IPS DF 6.9 (cell line): ENCODE measurements at regions not wholly inside any gene's neighbourhood (a gene's known extent, or its start where the extent isn't known, plus 50 kb on each side); places are given as distances from the start of the nearest gene placed in this dataset.

ENCODE experiments used
- DNase-seq: peaks from one replicate; pipeline ENCODE4 v3.0.0-alpha.2; 2013; ENCODE audit warnings: low read depth, low spot score
- H3K27ac ChIP-seq: one replicate; pipeline ENCODE4 v1.5.1; 2013; ENCODE audit warnings: low read length, control low read depth
- H3K27me3 ChIP-seq: 2 replicates; pipeline ENCODE4 v1.6.1; 2013; ENCODE audit warnings: mild to moderate bottlenecking, low read length; ENCODE audit not compliant: control insufficient read depth, insufficient read depth
- H3K36me3 ChIP-seq: 2 replicates; pipeline ENCODE4 v1.6.1; 2013; ENCODE audit warnings: low read length; ENCODE audit not compliant: control insufficient read depth, insufficient read depth
- H3K4me1 ChIP-seq: 2 replicates; pipeline ENCODE4 v1.6.1; 2013; ENCODE audit warnings: low read length; ENCODE audit not compliant: control insufficient read depth, insufficient read depth
- H3K4me3 ChIP-seq: 2 replicates; pipeline ENCODE4 v1.5.1; 2013; ENCODE audit warnings: mild to moderate bottlenecking, low read length
- H3K9me3 ChIP-seq: 2 replicates; pipeline ENCODE4 v1.6.1; 2013; ENCODE audit warnings: low read length, inconsistent platforms; ENCODE audit not compliant: control insufficient read depth, insufficient read depth
- WGBS: extraction: QIAGEN DNeasy Blood & Tissue Kit; methylation state at CpG from one replicate; pipeline ENCODE4 v1.1.7; 2013; ENCODE audit warnings: mixed read lengths, missing lambda C conversion rate; ENCODE audit not compliant: insufficient read length, insufficient coverage; 5-methylcytosine and 5-hydroxymethylcytosine counted together

GRCh38 chr4:58723954-58724353, 1613.8 kb upstream of the IGFBP7 start:
- H3K27ac ChIP-seq, result no peak overlapping the region
- no peaks in the 10 kb centered on the region for H3K4me1 ChIP-seq
- H3K9me3 ChIP-seq, result no peaks in the 10 kb centered on the region; the same call in 1 of the 2 replicates
- H3K27me3 ChIP-seq, result no peaks in the 10 kb centered on the region
- H3K36me3 ChIP-seq, result no peaks in the 10 kb centered on the region
- DNase-seq, result no peak
- no CpG with 5 or more reads among the region's 15 CpGs for WGBS
- no peak overlapping the region for H3K4me3 ChIP-seq

- Histone ChIP-seq H3K4me3 (no peak overlapping the region), H3K27me3 (no peaks in the 10 kb centered on the region), H3K4me1 (no peaks in the 10 kb centered on the region), H3K36me3 (no peaks in the 10 kb centered on the region), H3K9me3 (no peaks in the 10 kb centered on the region), H3K27ac (no peak overlapping the region)
- no peak for DNase-seq
Measured at GRCh38 chr4:58711039-58711438, 1600.9 kb upstream of the IGFBP7 start.

- no peak for DNase-seq
- Histone ChIP-seq H3K27me3 (no peaks in the 10 kb centered on the region), H3K36me3 (no peaks in the 10 kb centered on the region), H3K4me3 (no peak overlapping the region), H3K4me1 (no peaks in the 10 kb centered on the region), H3K27ac (no peak overlapping the region), H3K9me3 (no peaks in the 10 kb centered on the region)
- WGBS, result no CpG with 5 or more reads among the region's 1 CpG
Measured at GRCh38 chr4:58688568-58688967, 1578.4 kb upstream of the IGFBP7 start.

- H3K36me3 ChIP-seq, result no peaks in the 10 kb centered on the region
- WGBS, result no CpG with 5 or more reads among the region's 1 CpG
- DNase-seq, result no peak
Measured at GRCh38 chr4:58679886-58680285, 1569.7 kb upstream of the IGFBP7 start.

GRCh38 chr4:58679051-58679450, 1568.9 kb upstream of the IGFBP7 start:
- Histone ChIP-seq H3K27me3 (no peaks in the 10 kb centered on the region), H3K4me3 (no peak overlapping the region), H3K4me1 (no peaks in the 10 kb centered on the region), H3K36me3 (no peaks in the 10 kb centered on the region), H3K27ac (no peak overlapping the region), H3K9me3 (no peaks in the 10 kb centered on the region; the same call in 1 of the 2 replicates)
- no CpG with 5 or more reads among the region's 2 CpGs for WGBS
- no peak for DNase-seq

More at GRCh38 chr4:58679886-58680285, 1569.7 kb upstream of the IGFBP7 start:
- Histone ChIP-seq H3K27ac (no peak overlapping the region), H3K4me1 (no peaks in the 10 kb centered on the region), H3K27me3 (no peaks in the 10 kb centered on the region), H3K9me3 (no peaks in the 10 kb centered on the region; the same call in 1 of the 2 replicates), H3K4me3 (no peak overlapping the region)

GRCh38 chr4:58669783-58670182, 1559.6 kb upstream of the IGFBP7 start:
- DNase-seq, result no peak
- Histone ChIP-seq H3K9me3 (no peaks in the 10 kb centered on the region; the same call in 1 of the 2 replicates), H3K4me3 (no peak overlapping the region), H3K27me3 (no peaks in the 10 kb centered on the region), H3K27ac (no peak overlapping the region), H3K4me1 (no peaks in the 10 kb centered on the region), H3K36me3 (no peaks in the 10 kb centered on the region)

- DNase-seq, result no peak
- Histone ChIP-seq H3K9me3 (no peaks in the 10 kb centered on the region), H3K27me3 (no peaks in the 10 kb centered on the region), H3K4me1 (no peaks in the 10 kb centered on the region), H3K4me3 (no peak overlapping the region), H3K27ac (no peak overlapping the region), H3K36me3 (no peaks in the 10 kb centered on the region)
- WGBS, result no CpG with 5 or more reads among the region's 3 CpGs
Measured at GRCh38 chr4:58665649-58666048, 1555.5 kb upstream of the IGFBP7 start.

- Histone ChIP-seq H3K4me1 (no peaks in the 10 kb centered on the region), H3K4me3 (no peak overlapping the region), H3K27ac (no peak overlapping the region), H3K9me3 (no peaks in the 10 kb centered on the region), H3K27me3 (no peaks in the 10 kb centered on the region), H3K36me3 (no peaks in the 10 kb centered on the region)
- no peak for DNase-seq
- no CpG with 5 or more reads among the region's 2 CpGs for WGBS
Measured at GRCh38 chr4:58658701-58659100, 1548.5 kb upstream of the IGFBP7 start.

GRCh38 chr4:58653251-58653650, 1543.1 kb upstream of the IGFBP7 start:
- Histone ChIP-seq H3K27ac (no peak overlapping the region), H3K27me3 (no peaks in the 10 kb centered on the region), H3K9me3 (no peaks in the 10 kb centered on the region), H3K4me1 (no peaks in the 10 kb centered on the region), H3K36me3 (no peaks in the 10 kb centered on the region), H3K4me3 (no peak overlapping the region)
- no CpG with 5 or more reads among the region's 1 CpG for WGBS
- DNase-seq, result no peak

GRCh38 chr4:58649226-58649625, 1539.0 kb upstream of the IGFBP7 start:
- no peak overlapping the region for H3K4me3 ChIP-seq
- H3K27ac ChIP-seq, result no peak overlapping the region
- no peaks in the 10 kb centered on the region for H3K36me3 ChIP-seq
- no peak for DNase-seq
- WGBS, result no CpG with 5 or more reads among the region's 1 CpG
- H3K4me1 ChIP-seq, result no peaks in the 10 kb centered on the region
- no peaks in the 10 kb centered on the region for H3K27me3 ChIP-seq
- no peaks in the 10 kb centered on the region for H3K9me3 ChIP-seq

GRCh38 chr4:58646126-58646525, 1535.9 kb upstream of the IGFBP7 start:
- Histone ChIP-seq H3K9me3 (no peaks in the 10 kb centered on the region), H3K36me3 (no peaks in the 10 kb centered on the region), H3K27me3 (no peaks in the 10 kb centered on the region), H3K27ac (no peak overlapping the region), H3K4me1 (no peaks in the 10 kb centered on the region), H3K4me3 (no peak overlapping the region)
- DNase-seq, result no peak
- no CpG with 5 or more reads among the region's 3 CpGs for WGBS
